ENCODE measurements at regions not wholly inside any gene's neighbourhood (a gene's known extent, or its start where the extent isn't known, plus 50 kb on each side); places are given as distances from the start of the nearest gene placed in this dataset.

DNA sequence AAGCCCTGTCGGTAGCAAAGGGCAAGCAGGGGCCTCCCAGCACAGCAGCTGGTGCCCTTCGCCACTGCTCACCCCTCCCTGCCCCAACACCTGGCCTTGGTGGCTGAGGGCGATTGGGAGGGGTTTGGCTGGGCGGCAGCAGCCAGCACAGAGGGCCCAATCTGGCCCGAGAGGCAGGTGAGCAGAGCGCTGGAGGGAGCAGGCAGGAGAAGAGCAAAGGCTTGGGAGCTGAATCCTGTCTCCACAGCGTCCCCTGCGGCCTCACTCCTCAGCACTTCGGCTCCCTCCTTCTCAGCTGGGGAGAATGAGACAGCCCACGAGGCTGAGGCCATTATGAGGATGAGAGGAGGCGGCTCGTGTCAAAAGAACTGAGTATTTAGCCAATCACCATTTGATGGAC lies 74.9 kb upstream of the TAF1B start:
- TF ChIP-seq, protein P1, sequence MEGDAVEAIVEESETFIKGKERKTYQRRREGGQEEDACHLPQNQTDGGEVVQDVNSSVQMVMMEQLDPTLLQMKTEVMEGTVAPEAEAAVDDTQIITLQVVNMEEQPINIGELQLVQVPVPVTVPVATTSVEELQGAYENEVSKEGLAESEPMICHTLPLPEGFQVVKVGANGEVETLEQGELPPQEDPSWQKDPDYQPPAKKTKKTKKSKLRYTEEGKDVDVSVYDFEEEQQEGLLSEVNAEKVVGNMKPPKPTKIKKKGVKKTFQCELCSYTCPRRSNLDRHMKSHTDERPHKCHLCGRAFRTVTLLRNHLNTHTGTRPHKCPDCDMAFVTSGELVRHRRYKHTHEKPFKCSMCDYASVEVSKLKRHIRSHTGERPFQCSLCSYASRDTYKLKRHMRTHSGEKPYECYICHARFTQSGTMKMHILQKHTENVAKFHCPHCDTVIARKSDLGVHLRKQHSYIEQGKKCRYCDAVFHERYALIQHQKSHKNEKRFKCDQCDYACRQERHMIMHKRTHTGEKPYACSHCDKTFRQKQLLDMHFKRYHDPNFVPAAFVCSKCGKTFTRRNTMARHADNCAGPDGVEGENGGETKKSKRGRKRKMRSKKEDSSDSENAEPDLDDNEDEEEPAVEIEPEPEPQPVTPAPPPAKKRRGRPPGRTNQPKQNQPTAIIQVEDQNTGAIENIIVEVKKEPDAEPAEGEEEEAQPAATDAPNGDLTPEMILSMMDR (IDR thresholded peaks at IDR 0.05), result no peak
- Mint-ChIP-seq H3K36me3 (no peaks in the 10 kb centered on the region), H3K4me1 (peaks cover 35% of the 10 kb centered on the region), H3K4me3 (no peak overlapping the region), H3K27ac (peak overlapping the region in 1 of 7 donors; percentile 36), H3K27me3 (ENCODE audit: low read depth in 3 of 3) (peaks cover 3 to 12% (median 5%) of the 10 kb centered on the region in 3 donors), H3K9me3 (peaks cover 0 to 3% (median 0%) of the 10 kb centered on the region in 7 donors)
- WGBS (ENCODE audit: insufficient coverage), result 80% methylated on average over 7 of the region's 12 CpGs
- Histone ChIP-seq H3K27me3 (ENCODE audit: control insufficient read depth in 2 of 2, insufficient read depth in 2 of 2, low read length in 2 of 2) (no peaks in the 10 kb centered on the region), H3K36me3 (replicated peaks in 1 of 2; ENCODE audit: control insufficient read depth in 1 of 2, insufficient read depth in 2 of 2, low read length in 2 of 2) (no peaks in the 10 kb centered on the region), H3K4me1 (ENCODE audit: control insufficient read depth in 1 of 2, insufficient read depth in 2 of 2, low read length in 2 of 2) (peaks cover 27 to 30% of the 10 kb centered on the region in 2 donors), H3K9me3 (replicated peaks in 1 of 2; ENCODE audit: control insufficient read depth in 1 of 2, insufficient read depth in 1 of 2, low read length in 2 of 2) (no peaks in the 10 kb centered on the region), H3K27ac (ENCODE audit: low read depth in 1 of 2, low read length in 2 of 2) (no peak overlapping the region), H3K9ac (ENCODE audit: insufficient read depth, low read length, poor library complexity, severe bottlenecking) (no peak overlapping the region), H2AFZ (ENCODE audit: insufficient read depth, low read depth, low read length, poor library complexity, severe bottlenecking) (no peak overlapping the region), H3K4me3 (replicated peaks in 1 of 3; ENCODE audit: low read depth in 2 of 3, low read length in 3 of 3) (no peak overlapping the region), H3K79me2 (ENCODE audit: insufficient read depth, low read length) (no peaks in the 10 kb centered on the region), H4K20me1 (ENCODE audit: insufficient read depth, low read length) (no peaks in the 10 kb centered on the region), H3K4me2 (replicated peaks; ENCODE audit: extremely low read depth, low read length, poor library complexity, severe bottlenecking) (no peak overlapping the region)
- DNase-seq, result no peak
- intact Hi-C loops (cut with micrococcal nuclease), result no loop called here

DNA sequence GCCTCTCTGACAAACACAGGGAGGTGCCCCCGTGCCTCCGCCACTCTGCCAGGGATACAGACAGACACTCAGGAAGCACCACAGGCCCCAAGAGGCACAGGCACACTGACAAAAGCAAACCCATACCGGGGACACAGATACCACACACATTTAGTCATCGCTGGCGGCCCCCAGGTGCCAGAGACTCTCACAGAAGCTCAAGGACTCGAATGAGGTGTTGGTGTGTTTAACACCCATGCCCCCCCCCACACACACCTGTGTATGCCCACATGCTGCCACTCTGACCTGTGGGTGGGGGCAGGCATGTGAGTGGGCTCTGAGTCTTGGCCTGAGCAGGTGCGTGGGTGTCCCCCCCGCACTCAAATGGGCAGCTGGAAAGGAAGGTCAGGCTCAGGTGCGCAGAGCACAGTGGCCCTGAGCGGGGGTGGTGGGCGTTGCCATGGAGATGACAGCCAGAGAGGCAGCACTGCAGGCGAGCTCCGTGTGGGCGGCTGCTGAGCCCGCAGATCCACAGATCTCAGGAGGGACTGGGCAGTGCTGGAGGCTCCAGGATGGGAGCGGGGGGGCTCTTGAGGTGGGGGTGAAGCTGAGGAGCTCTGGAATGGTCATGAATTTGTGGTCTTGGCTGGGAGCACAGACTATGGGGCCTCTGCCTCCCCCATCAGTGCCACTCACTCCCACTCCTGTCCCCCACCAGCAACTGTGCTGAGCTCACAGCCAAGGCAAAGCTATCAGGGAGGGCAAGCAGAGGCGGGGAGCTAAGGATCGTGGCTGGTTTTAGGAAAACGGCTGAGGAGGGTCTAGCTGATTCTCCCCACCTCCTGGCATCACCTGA lies 73.9 kb upstream of the TAF1B start:
- Mint-ChIP-seq H3K27me3 (ENCODE audit: low read depth in 3 of 3) (peaks cover 3 to 12% (median 5%) of the 10 kb centered on the region in 3 donors), H3K4me3 (no peak overlapping the region), H3K9me3 (peaks cover 0 to 3% (median 0%) of the 10 kb centered on the region in 7 donors), H3K4me1 (peaks cover 25% of the 10 kb centered on the region), H3K36me3 (no peaks in the 10 kb centered on the region), H3K27ac (no peak overlapping the region)
- H3K9me3 ChIP-seq (replicated peaks in 1 of 2; ENCODE audit: control insufficient read depth in 1 of 2, insufficient read depth in 1 of 2, low read length in 2 of 2), result no peaks in the 10 kb centered on the region
- H3K4me3 ChIP-seq (replicated peaks in 1 of 3; ENCODE audit: low read depth in 2 of 3, low read length in 3 of 3), result no peak overlapping the region
- H2AFZ ChIP-seq (ENCODE audit: insufficient read depth, low read depth, low read length, poor library complexity, severe bottlenecking), result no peak overlapping the region
- no peaks in the 10 kb centered on the region for H3K79me2 ChIP-seq (ENCODE audit: insufficient read depth, low read length)
- TF ChIP-seq, protein P1 (IDR thresholded peaks at IDR 0.05), result no peak
- no peak overlapping the region for H3K9ac ChIP-seq (ENCODE audit: insufficient read depth, low read length, poor library complexity, severe bottlenecking)
- H4K20me1 ChIP-seq (ENCODE audit: insufficient read depth, low read length), result no peaks in the 10 kb centered on the region
- no peak for DNase-seq
- no peak overlapping the region for H3K27ac ChIP-seq (ENCODE audit: low read depth in 1 of 2, low read length in 2 of 2)
- H3K27me3 ChIP-seq (ENCODE audit: control insufficient read depth in 2 of 2, insufficient read depth in 2 of 2, low read length in 2 of 2), result no peaks in the 10 kb centered on the region
- peaks cover 18 to 23% of the 10 kb centered on the region in 2 donors for H3K4me1 ChIP-seq (ENCODE audit: control insufficient read depth in 1 of 2, insufficient read depth in 2 of 2, low read length in 2 of 2)
- 90% methylated on average over 13 of the region's 19 CpGs for WGBS (ENCODE audit: insufficient coverage)
- no peaks in the 10 kb centered on the region for H3K36me3 ChIP-seq (replicated peaks in 1 of 2; ENCODE audit: control insufficient read depth in 1 of 2, insufficient read depth in 2 of 2, low read length in 2 of 2)
- H3K4me2 ChIP-seq (replicated peaks; ENCODE audit: extremely low read depth, low read length, poor library complexity, severe bottlenecking), result no peak overlapping the region
- intact Hi-C loops (cut with micrococcal nuclease), result no loop called here
